GM12865 (cell line): ENCODE measurements at regions not wholly inside any gene's neighbourhood (a gene's known extent, or its start where the extent isn't known, plus 50 kb on each side); places are given as distances from the start of the nearest gene placed in this dataset.

Experiments used
- DNase-seq: peaks from one replicate; pipeline ENCODE4 v3.0.0; 2010; ENCODE audit warnings: low read depth
- H3K4me3 ChIP-seq: 2 replicates; pipeline ENCODE4 v1.5.1; 2011; ENCODE audit warnings: mild to moderate bottlenecking, low read depth, low read length, control low read depth
- TF ChIP-seq, protein P1 (sequence below): IDR thresholded peaks from 2 replicates; pipeline ENCODE4 v1.5.1; 2011; ENCODE audit warnings: low read length, control low read depth, low read depth, inconsistent platforms; ENCODE audit not compliant: insufficient read depth; ENCODE audit errors: missing control alignments

DNA sequence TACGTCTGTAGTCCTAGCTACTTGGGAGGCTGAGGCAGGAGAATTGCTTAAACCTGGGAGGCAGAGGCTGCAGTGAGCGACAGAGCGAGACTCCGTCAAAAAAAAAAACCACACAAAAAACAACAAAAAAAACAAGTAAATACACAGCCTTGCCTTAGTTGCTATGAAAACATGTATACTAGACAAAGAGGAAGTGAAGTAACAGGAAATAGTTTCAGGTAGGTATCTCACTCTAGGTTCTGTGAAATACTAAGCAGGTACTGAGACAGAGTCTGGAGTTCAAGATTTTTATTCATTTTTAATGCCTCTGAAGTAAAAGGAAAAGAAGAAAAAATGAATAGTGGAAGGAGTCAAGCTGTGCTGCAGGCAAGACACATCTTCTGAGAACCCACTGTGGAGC, 687.9 kb upstream of the RGMB start:
- no peak overlapping the region for H3K4me3 ChIP-seq
- no peak for DNase-seq
- TF ChIP-seq, protein P1, sequence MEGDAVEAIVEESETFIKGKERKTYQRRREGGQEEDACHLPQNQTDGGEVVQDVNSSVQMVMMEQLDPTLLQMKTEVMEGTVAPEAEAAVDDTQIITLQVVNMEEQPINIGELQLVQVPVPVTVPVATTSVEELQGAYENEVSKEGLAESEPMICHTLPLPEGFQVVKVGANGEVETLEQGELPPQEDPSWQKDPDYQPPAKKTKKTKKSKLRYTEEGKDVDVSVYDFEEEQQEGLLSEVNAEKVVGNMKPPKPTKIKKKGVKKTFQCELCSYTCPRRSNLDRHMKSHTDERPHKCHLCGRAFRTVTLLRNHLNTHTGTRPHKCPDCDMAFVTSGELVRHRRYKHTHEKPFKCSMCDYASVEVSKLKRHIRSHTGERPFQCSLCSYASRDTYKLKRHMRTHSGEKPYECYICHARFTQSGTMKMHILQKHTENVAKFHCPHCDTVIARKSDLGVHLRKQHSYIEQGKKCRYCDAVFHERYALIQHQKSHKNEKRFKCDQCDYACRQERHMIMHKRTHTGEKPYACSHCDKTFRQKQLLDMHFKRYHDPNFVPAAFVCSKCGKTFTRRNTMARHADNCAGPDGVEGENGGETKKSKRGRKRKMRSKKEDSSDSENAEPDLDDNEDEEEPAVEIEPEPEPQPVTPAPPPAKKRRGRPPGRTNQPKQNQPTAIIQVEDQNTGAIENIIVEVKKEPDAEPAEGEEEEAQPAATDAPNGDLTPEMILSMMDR, result no peak

DNA sequence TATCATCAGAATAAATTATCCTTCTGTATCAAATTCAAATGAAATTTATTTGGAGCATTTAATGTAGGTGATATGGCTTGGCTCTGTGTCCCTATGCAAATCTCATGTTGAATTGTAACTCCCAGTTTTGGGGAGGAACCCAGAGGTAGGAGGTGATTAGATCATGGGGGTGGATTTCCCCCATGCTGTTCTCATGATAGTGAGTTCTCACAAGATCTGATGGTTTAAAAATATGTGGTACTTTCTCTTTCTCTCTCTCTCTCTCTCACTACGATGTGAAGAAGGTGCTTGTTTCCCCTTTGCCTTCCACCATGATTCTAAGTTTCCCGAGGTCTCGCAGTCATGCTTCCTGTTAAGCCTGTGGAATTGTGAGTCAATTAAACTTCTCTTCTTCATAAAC, 678.4 kb upstream of the RGMB start:
- no peak for DNase-seq
- TF ChIP-seq, protein P1, result no peak
- no peak overlapping the region for H3K4me3 ChIP-seq

DNA sequence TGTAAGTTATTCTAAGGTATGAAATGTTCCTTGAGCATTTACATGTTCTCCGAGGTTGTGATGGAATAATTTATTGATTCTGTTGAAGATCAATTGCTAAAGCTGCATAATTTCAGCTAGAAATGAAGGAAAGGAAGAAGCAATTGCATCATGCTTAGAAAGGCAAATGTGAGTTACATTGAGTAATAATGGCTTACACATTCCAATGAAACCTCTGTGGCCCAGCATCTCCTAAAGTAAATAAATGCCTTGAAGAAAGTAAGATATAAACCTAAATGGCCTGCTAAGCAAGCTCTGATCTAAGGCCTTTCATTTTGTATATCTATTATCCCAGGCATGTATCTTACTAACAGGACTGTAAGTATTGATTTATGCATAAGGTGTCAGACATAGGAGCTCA, 677.3 kb upstream of the RGMB start:
- no peak overlapping the region for H3K4me3 ChIP-seq
- TF ChIP-seq, protein P1, result no peak
- no peak for DNase-seq

DNA sequence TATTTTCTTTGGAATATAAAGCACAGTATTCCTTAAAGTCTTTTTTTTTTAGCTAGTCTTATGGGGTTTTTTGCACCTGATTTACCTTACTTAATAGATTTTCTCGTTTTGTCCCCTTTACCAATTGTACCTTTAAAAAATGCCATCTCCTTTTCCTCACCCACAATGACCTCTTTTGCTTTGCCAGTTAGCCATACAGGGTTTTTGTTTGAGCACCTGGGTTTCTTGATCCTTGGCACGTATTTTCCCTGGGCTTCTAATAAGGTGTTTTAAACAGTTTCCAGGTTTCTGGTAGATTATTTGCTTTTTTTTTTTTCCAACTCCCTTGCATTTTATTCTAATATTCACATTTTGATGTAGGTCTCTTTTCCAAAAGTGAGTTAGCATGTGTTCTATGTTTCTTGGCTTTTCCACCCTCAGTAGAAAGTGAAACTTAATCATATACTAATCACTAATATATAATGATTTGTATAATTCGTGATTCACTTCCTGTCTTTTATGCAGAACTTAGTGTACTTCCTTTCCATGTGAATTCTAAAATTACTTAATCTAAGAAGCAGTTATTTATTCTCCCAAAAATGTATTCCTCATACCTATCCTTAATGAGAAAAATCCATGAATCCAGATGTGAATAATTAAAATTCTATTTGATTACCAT, 673.9 kb upstream of the RGMB start:
- H3K4me3 ChIP-seq, result no peak overlapping the region
- TF ChIP-seq, protein P1, result no peak
- no peak for DNase-seq

DNA sequence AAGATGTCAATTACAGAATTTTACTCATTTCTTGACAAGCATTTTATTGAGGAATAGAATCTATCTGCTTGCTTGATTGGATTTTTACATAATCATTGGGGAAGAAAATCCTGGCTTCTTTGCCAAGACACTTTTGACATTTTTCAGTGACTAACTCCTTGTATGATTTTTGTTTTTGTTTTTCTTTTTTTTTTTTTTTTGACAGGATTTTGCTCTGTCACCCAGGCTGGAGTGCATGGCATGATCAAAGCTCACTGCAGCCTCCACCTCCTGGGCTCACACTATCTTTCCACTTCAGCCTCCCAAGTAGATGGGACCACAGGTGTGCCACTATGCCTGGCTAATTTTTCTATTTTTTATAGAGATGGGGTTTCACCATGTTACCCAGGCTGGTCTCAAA, 672.3 kb upstream of the RGMB start:
- H3K4me3 ChIP-seq, result no peak overlapping the region
- no peak for DNase-seq
- TF ChIP-seq, protein P1, result no peak

DNA sequence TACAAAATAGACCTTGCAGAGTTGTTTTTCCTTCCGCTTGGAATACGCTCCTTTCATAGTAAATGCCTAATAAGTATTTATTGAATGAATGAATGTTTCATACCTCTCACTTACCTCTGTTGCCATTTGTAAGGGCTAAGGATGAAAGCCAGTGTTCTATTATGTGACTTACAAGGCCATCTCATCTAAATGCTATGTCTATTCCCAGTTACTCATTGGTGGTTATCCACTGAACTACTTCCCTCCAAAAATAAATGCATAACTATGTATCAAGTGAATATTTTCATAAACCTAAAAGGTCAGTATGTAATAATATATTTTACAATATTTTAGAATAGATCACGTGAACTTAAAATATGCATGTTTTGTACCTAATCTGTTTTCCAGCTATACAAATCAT, 670.5 kb upstream of the RGMB start:
- no peak overlapping the region for H3K4me3 ChIP-seq
- no peak for DNase-seq
- TF ChIP-seq, protein P1, result no peak

DNA sequence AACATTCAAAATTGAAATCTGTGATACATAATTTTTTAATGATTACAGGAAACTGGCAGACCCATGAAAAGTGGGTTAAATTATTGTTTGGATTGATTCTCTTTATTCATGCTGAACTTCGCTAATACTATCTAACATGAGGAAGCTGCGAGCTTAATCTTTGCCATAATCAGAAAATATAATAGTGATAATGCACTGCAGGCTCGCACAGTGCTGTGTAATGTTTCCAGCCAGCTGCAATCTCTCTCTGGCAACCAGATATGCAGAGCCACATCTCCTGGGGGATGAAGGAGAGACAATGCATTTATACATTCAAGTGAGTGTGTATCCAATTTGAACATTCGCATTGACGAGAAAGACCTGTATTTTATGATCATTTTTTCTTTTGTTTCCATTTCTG, 669.7 kb upstream of the RGMB start:
- TF ChIP-seq, protein P1, result no peak
- no peak for DNase-seq
- no peak overlapping the region for H3K4me3 ChIP-seq
